ENCODE measurements at regions not wholly inside any gene's neighbourhood (a gene's known extent, or its start where the extent isn't known, plus 50 kb on each side); places are given as distances from the start of the nearest gene placed in this dataset.

DNA sequence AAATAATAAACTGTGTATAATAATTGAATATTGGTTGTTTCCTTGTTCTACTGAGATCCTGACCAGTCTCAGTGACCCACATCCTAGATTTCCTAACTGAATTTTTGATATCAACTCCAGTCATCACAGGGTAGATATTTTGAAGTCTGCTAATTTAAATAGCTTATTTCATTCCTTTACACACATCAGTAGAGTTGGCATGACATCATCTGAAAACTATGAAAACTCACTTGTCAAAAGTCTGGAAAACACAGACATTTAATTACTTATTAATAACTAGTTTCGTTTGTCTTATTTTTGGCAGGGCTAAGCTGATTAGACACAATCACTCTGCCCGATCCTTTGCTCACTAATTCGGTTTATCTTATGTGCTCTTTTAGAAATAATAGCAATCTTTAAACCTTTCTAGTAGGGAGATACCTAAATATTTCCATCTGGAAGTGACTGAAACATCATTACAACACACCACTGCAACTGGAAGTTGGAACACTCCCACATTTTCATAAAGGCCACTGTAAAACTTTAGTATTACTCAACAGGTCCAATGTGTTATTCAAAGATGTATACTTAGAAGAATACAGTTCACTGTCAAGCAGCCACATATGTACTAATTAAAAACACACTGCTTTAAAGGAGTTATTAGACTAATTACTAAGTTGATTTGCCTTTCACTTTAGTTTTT, 198.4 kb upstream of the ZNF717 start:
- Mint-ChIP-seq H3K4me1 (no peaks in the 10 kb centered on the region), H3K9me3 (ENCODE audit: insufficient read depth) (peaks cover 2% of the 10 kb centered on the region), H3K27me3 (no peaks in the 10 kb centered on the region), H3K27ac (no peak overlapping the region), H3K4me3 (no peak overlapping the region)
- WGBS (ENCODE audit: insufficient coverage) = no CpG with 5 or more reads among the region's 3 CpGs
- intact Hi-C loops (cut with micrococcal nuclease) = no loop called here
- no peak overlapping the region for H3K9ac ChIP-seq (ENCODE audit: low read length)
- TF ChIP-seq, protein P1, sequence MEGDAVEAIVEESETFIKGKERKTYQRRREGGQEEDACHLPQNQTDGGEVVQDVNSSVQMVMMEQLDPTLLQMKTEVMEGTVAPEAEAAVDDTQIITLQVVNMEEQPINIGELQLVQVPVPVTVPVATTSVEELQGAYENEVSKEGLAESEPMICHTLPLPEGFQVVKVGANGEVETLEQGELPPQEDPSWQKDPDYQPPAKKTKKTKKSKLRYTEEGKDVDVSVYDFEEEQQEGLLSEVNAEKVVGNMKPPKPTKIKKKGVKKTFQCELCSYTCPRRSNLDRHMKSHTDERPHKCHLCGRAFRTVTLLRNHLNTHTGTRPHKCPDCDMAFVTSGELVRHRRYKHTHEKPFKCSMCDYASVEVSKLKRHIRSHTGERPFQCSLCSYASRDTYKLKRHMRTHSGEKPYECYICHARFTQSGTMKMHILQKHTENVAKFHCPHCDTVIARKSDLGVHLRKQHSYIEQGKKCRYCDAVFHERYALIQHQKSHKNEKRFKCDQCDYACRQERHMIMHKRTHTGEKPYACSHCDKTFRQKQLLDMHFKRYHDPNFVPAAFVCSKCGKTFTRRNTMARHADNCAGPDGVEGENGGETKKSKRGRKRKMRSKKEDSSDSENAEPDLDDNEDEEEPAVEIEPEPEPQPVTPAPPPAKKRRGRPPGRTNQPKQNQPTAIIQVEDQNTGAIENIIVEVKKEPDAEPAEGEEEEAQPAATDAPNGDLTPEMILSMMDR (IDR thresholded peaks at IDR 0.05) = no peak
- TF ChIP-seq EZH2 (IDR thresholded peaks at IDR 0.05; ENCODE audit: borderline replicate concordance, insufficient read depth, low read depth, low read length, poor library complexity, severe bottlenecking) = no peak
- ATAC-seq (ENCODE audit: low read depth) (no peak), DNase-seq (no peak)
- POLR2A ChIA-PET = no interaction called here
- no peaks in the 10 kb centered on the region for H3K27me3 ChIP-seq (replicated peaks in 1 of 4; ENCODE audit: control extremely low read depth in 1 of 4, control insufficient read depth in 3 of 4, insufficient read depth in 4 of 4, low read length in 3 of 4)
- no peaks in the 10 kb centered on the region for H3K4me1 ChIP-seq (ENCODE audit: control insufficient read depth in 2 of 2, insufficient read depth in 2 of 2, low read length in 2 of 2)
- H3K36me3 ChIP-seq (replicated peaks in 1 of 2; ENCODE audit: control extremely low read depth in 1 of 2, control insufficient read depth in 1 of 2, extremely low read depth in 1 of 2, insufficient read depth in 2 of 2, low read length in 1 of 2) = no peaks in the 10 kb centered on the region
- no peak overlapping the region for H3K4me2 ChIP-seq (replicated peaks; ENCODE audit: low read depth, low read length, poor library complexity, severe bottlenecking)
- no peaks in the 10 kb centered on the region for H3K9me3 ChIP-seq (ENCODE audit: control extremely low read depth in 1 of 3, control insufficient read depth in 2 of 3, insufficient read depth in 1 of 3, low read length in 2 of 3)
- CTCF ChIA-PET = no interaction called here
- H2AFZ ChIP-seq (ENCODE audit: insufficient read depth, low read depth, low read length, poor library complexity, severe bottlenecking) = no peak overlapping the region
- H4K20me1 ChIP-seq (ENCODE audit: control insufficient read depth, insufficient read depth, low read length, poor library complexity, severe bottlenecking) = no peaks in the 10 kb centered on the region
- no peaks in the 10 kb centered on the region for H3K79me2 ChIP-seq (ENCODE audit: control insufficient read depth, insufficient read depth, low read length)
- no peak overlapping the region for H3K27ac ChIP-seq (ENCODE audit: low read length in 2 of 2)
- no peak overlapping the region for H3K4me3 ChIP-seq (ENCODE audit: control extremely low read depth in 1 of 5, extremely low read depth in 1 of 5, insufficient read depth in 1 of 5, low read depth in 2 of 5, low read length in 4 of 5)

DNA sequence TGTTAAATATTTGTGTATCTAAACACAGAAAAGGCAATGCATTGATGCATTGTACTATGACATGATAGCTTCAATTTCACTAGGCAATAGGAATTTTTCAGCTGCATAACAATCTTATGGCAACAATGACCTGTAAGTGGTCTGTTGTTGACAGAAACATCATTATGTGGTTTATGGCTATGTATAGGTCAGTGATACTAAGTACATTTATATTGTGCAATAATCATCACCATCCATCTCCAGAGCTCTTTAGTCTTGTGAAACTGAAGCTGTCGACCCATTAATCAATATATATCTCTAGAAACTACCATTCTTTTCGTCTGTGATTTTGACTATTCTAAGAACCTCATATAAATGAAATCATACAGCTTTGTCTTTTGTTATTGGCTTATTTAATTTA, 200.1 kb upstream of the ZNF717 start:
- H3K79me2 ChIP-seq (ENCODE audit: control insufficient read depth, insufficient read depth, low read length) = no peaks in the 10 kb centered on the region
- H3K4me1 ChIP-seq (ENCODE audit: control insufficient read depth in 2 of 2, insufficient read depth in 2 of 2, low read length in 2 of 2) = no peaks in the 10 kb centered on the region
- H2AFZ ChIP-seq (ENCODE audit: insufficient read depth, low read depth, low read length, poor library complexity, severe bottlenecking) = no peak overlapping the region
- no peak overlapping the region for H3K4me3 ChIP-seq (ENCODE audit: control extremely low read depth in 1 of 5, extremely low read depth in 1 of 5, insufficient read depth in 1 of 5, low read depth in 2 of 5, low read length in 4 of 5)
- Mint-ChIP-seq H3K4me3 (no peak overlapping the region), H3K4me1 (no peaks in the 10 kb centered on the region), H3K9me3 (ENCODE audit: insufficient read depth) (peaks cover 2% of the 10 kb centered on the region), H3K27ac (no peak overlapping the region), H3K27me3 (no peaks in the 10 kb centered on the region)
- POLR2A ChIA-PET = no interaction called here
- no peaks in the 10 kb centered on the region for H3K27me3 ChIP-seq (replicated peaks in 1 of 4; ENCODE audit: control extremely low read depth in 1 of 4, control insufficient read depth in 3 of 4, insufficient read depth in 4 of 4, low read length in 3 of 4)
- no peaks in the 10 kb centered on the region for H4K20me1 ChIP-seq (ENCODE audit: control insufficient read depth, insufficient read depth, low read length, poor library complexity, severe bottlenecking)
- no peak for DNase-seq
- no peaks in the 10 kb centered on the region for H3K9me3 ChIP-seq (ENCODE audit: control extremely low read depth in 1 of 3, control insufficient read depth in 2 of 3, insufficient read depth in 1 of 3, low read length in 2 of 3)
- no peak for ATAC-seq (ENCODE audit: low read depth)
- no peak overlapping the region for H3K27ac ChIP-seq (ENCODE audit: low read length in 2 of 2)
- 60% methylated on average over 1 of the region's 2 CpGs for WGBS (ENCODE audit: insufficient coverage)
- no peaks in the 10 kb centered on the region for H3K36me3 ChIP-seq (replicated peaks in 1 of 2; ENCODE audit: control extremely low read depth in 1 of 2, control insufficient read depth in 1 of 2, extremely low read depth in 1 of 2, insufficient read depth in 2 of 2, low read length in 1 of 2)
- no peak overlapping the region for H3K4me2 ChIP-seq (replicated peaks; ENCODE audit: low read depth, low read length, poor library complexity, severe bottlenecking)
- TF ChIP-seq, protein P1 (IDR thresholded peaks at IDR 0.05) = no peak
- TF ChIP-seq EZH2 (IDR thresholded peaks at IDR 0.05; ENCODE audit: borderline replicate concordance, insufficient read depth, low read depth, low read length, poor library complexity, severe bottlenecking) = no peak
- CTCF ChIA-PET = no interaction called here
- intact Hi-C loops (cut with micrococcal nuclease) = no loop called here
- H3K9ac ChIP-seq (ENCODE audit: low read length) = no peak overlapping the region
